IMR-90 (cell line): ENCODE measurements at regions not wholly inside any gene's neighbourhood (a gene's known extent, or its start where the extent isn't known, plus 50 kb on each side); places are given as distances from the start of the nearest gene placed in this dataset.

Source experiments
- ATAC-seq: fragments of 200-7000 bp; cut with Tn5 transposase; 2 replicates; pipeline ENCODE4 v1.9.1; 2020; ENCODE audit warnings: low read depth, mild to moderate bottlenecking, moderate library complexity
- BruUV-seq: library from RNA; stranded (reverse); fragments of 400-500 nt; replicated peaks from 2 replicates; lab custom pipeline; 2021; lab: Mats Ljungman, UMichigan
- CTCF ChIA-PET: fragments of 300-600 bp; formaldehyde crosslinking; extraction: SDS; loops from one replicate; lab custom pipeline; 2021; ENCODE audit warnings: antibody characterized with exemption; lab: Yijun Ruan, JAX
- POLR2A ChIA-PET: fragments of 300-600 bp; sonication (Branson Sonifier 250); formaldehyde crosslinking; loops from one replicate; lab custom pipeline; 2022; ENCODE audit warnings: antibody characterized with exemption; ENCODE audit not compliant: unreplicated experiment; lab: Charles Lee
- DNase-seq: peaks from one replicate; pipeline ENCODE4 v3.0.0; 2013
- H2AFZ ChIP-seq: replicated peaks from 2 replicates; pipeline ENCODE3; 2013; ENCODE audit warnings: low read length, mild to moderate bottlenecking; ENCODE audit not compliant: poor library complexity
- H2AK5ac ChIP-seq: 2 replicates; pipeline ENCODE4 v1.6.1; 2013; ENCODE audit warnings: low read depth, low read length, inconsistent platforms
- H2AK9ac ChIP-seq: replicated peaks from 2 replicates; pipeline ENCODE3; 2013; ENCODE audit warnings: mild to moderate bottlenecking, low read depth, low read length, moderate library complexity; ENCODE audit not compliant: poor library complexity
- H2BK120ac ChIP-seq: 2 replicates; pipeline ENCODE4 v1.6.1; 2013; ENCODE audit warnings: low read depth, low read length, inconsistent platforms
- H2BK15ac ChIP-seq: 3 replicates; pipeline ENCODE4 v1.6.1; 2013; ENCODE audit warnings: low read depth, low read length, inconsistent platforms
- H2BK20ac ChIP-seq: 2 replicates; pipeline ENCODE4 v1.6.1; 2013; ENCODE audit warnings: low read depth, mild to moderate bottlenecking, inconsistent platforms, low read length, moderate library complexity
- H2BK5ac ChIP-seq: 2 replicates; pipeline ENCODE4 v1.6.1; 2013; ENCODE audit warnings: mild to moderate bottlenecking, low read depth, low read length, inconsistent platforms; ENCODE audit not compliant: poor library complexity, severe bottlenecking
- H3K14ac ChIP-seq: replicated peaks from 2 replicates; pipeline ENCODE4 v1.6.1; 2013; ENCODE audit warnings: low read depth, low read length, inconsistent platforms
- H3K18ac ChIP-seq: 2 replicates; pipeline ENCODE4 v1.6.1; 2013; ENCODE audit warnings: low read depth, low read length, control low read depth
- H3K23ac ChIP-seq: 2 replicates; pipeline ENCODE4 v1.6.1; 2013; ENCODE audit warnings: low read depth, low read length, inconsistent platforms
- H3K27ac ChIP-seq: 2 replicates; pipeline ENCODE4 v1.5.1; 2013; ENCODE audit warnings: mild to moderate bottlenecking, control low read depth, low read length; ENCODE audit not compliant: insufficient read depth
- H3K27me3 ChIP-seq: 2 replicates; pipeline ENCODE4 v1.6.1; 2013; ENCODE audit warnings: low read length; ENCODE audit not compliant: control insufficient read depth, insufficient read depth
- H3K36me3 ChIP-seq: 2 replicates; pipeline ENCODE4 v1.6.1; 2013; ENCODE audit warnings: low read length, mixed read lengths; ENCODE audit not compliant: control insufficient read depth, insufficient read depth
- H3K4ac ChIP-seq: 2 replicates; pipeline ENCODE4 v1.6.1; 2013; ENCODE audit warnings: low read depth, low read length, inconsistent platforms
- H3K4me1 ChIP-seq: 2 replicates; pipeline ENCODE4 v1.6.1; 2013; ENCODE audit warnings: low read length, mixed read lengths; ENCODE audit not compliant: control insufficient read depth, insufficient read depth
- H3K4me2 ChIP-seq: 2 replicates; pipeline ENCODE4 v1.6.1; 2013; ENCODE audit warnings: low read depth, mild to moderate bottlenecking, control low read depth, low read length, moderate library complexity
- H3K4me3 ChIP-seq: 2 replicates; pipeline ENCODE4 v1.5.1; 2013; ENCODE audit warnings: low read depth, mild to moderate bottlenecking, control low read depth, low read length, moderate library complexity; ENCODE audit not compliant: insufficient read depth
- H3K56ac ChIP-seq: 2 replicates; pipeline ENCODE4 v1.6.1; 2013; ENCODE audit warnings: low read length, inconsistent platforms; ENCODE audit not compliant: insufficient read depth; ENCODE audit errors: extremely low read depth
- H3K79me1 ChIP-seq, 2 experiments: 2 replicates each; pipeline ENCODE4 v1.6.1; 2013; ENCODE audit warnings: low read length in 2 of 2, inconsistent platforms in 1 of 2, low read depth in 1 of 2
- H3K9ac ChIP-seq: 2 replicates; pipeline ENCODE4 v1.6.1; 2013; ENCODE audit warnings: low read depth, low read length, control low read depth
- H3K9me1 ChIP-seq: 2 replicates; pipeline ENCODE4 v1.6.1; 2013; ENCODE audit warnings: low read length, inconsistent platforms; ENCODE audit not compliant: insufficient read depth
- H3K9me3 ChIP-seq: 2 replicates; pipeline ENCODE4 v1.6.1; 2013; ENCODE audit warnings: low read length; ENCODE audit not compliant: control insufficient read depth, insufficient read depth
- H4K20me1 ChIP-seq: 2 replicates; pipeline ENCODE4 v1.6.1; 2013; ENCODE audit warnings: low read length, inconsistent platforms; ENCODE audit not compliant: insufficient read depth
- H4K5ac ChIP-seq: 2 replicates; pipeline ENCODE4 v1.6.1; 2013; ENCODE audit warnings: mild to moderate bottlenecking, low read depth, low read length, control low read depth
- H4K8ac ChIP-seq, 2 experiments: 2 replicates each; pipeline ENCODE4 v1.6.1; 2013; ENCODE audit warnings: low read depth in 2 of 2, low read length in 2 of 2, control low read depth in 1 of 2, inconsistent platforms in 1 of 2
- H4K91ac ChIP-seq: 2 replicates; pipeline ENCODE4 v1.6.1; 2013; ENCODE audit warnings: low read depth, low read length, inconsistent platforms; ENCODE audit not compliant: insufficient read depth
- BHLHE40 ChIP-seq: fragments of 150-350 bp; IDR thresholded peaks from 2 replicates; pipeline ENCODE4 v1.6.1; 2016; ENCODE audit warnings: mild to moderate bottlenecking, low read depth, low read length
- CEBPB ChIP-seq: IDR thresholded peaks from 2 replicates; pipeline ENCODE4 v1.6.1; 2012; ENCODE audit warnings: low read depth, low read length, improper control_type of control experiment
- CHD1 ChIP-seq: IDR thresholded peaks from 2 replicates; pipeline ENCODE4 v1.6.1; 2012; ENCODE audit warnings: low read depth, low read length, improper control_type of control experiment
- FOS ChIP-seq: fragments of 150-350 bp; IDR thresholded peaks from 2 replicates; pipeline ENCODE4 v1.6.1; 2016; ENCODE audit warnings: low read depth, low read length
- MAFK ChIP-seq: IDR thresholded peaks from 2 replicates; pipeline ENCODE4 v1.6.1; 2012; ENCODE audit warnings: low read depth, low read length, improper control_type of control experiment
- MAZ ChIP-seq: IDR thresholded peaks from 2 replicates; pipeline ENCODE4 v1.6.1; 2012; ENCODE audit warnings: low read depth, mild to moderate bottlenecking, low read length, improper control_type of control experiment, moderate library complexity, borderline replicate concordance
- MXI1 ChIP-seq: IDR thresholded peaks from 2 replicates; pipeline ENCODE4 v1.6.1; 2012; ENCODE audit warnings: low read depth, mild to moderate bottlenecking, low read length, moderate library complexity, borderline replicate concordance
- NFE2L2 ChIP-seq: fragments of 150-350 bp; IDR thresholded peaks from 2 replicates; pipeline ENCODE4 v1.6.1; 2016; ENCODE audit warnings: low read depth, mild to moderate bottlenecking, low read length
- POLR2A ChIP-seq: IDR thresholded peaks from 2 replicates; pipeline ENCODE4 v1.6.1; 2012; ENCODE audit warnings: mild to moderate bottlenecking, low read depth, low read length
- RAD21 ChIP-seq: IDR thresholded peaks from 2 replicates; pipeline ENCODE4 v1.6.1; 2012; ENCODE audit warnings: low read length, improper control_type of control experiment
- RCOR1 ChIP-seq: IDR thresholded peaks from 2 replicates; pipeline ENCODE4 v1.6.1; 2012; ENCODE audit warnings: mild to moderate bottlenecking, low read length, improper control_type of control experiment; ENCODE audit not compliant: insufficient replicate concordance
- RFX5 ChIP-seq: IDR thresholded peaks from 2 replicates; pipeline ENCODE4 v1.8.0; 2012; ENCODE audit warnings: low read depth, mild to moderate bottlenecking, low read length, moderate library complexity
- SMC3 ChIP-seq: fragments of 150-350 bp; IDR thresholded peaks from 2 replicates; pipeline ENCODE4 v1.6.1; 2016; ENCODE audit warnings: low read depth, mild to moderate bottlenecking, antibody characterized with exemption, low read length, moderate library complexity
- WGBS, 2 experiments: methylation state at CpG; one replicate each; pipeline versions ENCODE4 v1.1.5 to v1.1.7; 2013; ENCODE audit warnings: missing lambda C conversion rate in 2 of 2; ENCODE audit not compliant: insufficient read length in 1 of 2; ENCODE audit errors: extremely low coverage in 2 of 2; 5-methylcytosine and 5-hydroxymethylcytosine counted together
- dilution Hi-C: fragments of 300-500 bp; cut with HindIII; formaldehyde crosslinking; loops from one replicate; pipeline ENCODE4 v1.14.3; 2018; ENCODE audit warnings: low sequenced_read_pairs; ENCODE audit not compliant: unreplicated experiment
- in situ Hi-C: fragments of 300-500 bp; cut with MboI; formaldehyde crosslinking; loops from 3 replicates; pipeline ENCODE4 v1.14.3; 2019; ENCODE audit warnings: low sequenced_read_pairs, inconsistent platforms, mixed read lengths
- intact Hi-C: fragments of 100-400 bp; cut with micrococcal nuclease; formaldehyde crosslinking; loops from 2 replicates; pipeline ENCODE4 v1.10.0; 2022
- TF ChIP-seq, protein P1 (sequence below): fragments of 150-350 bp; IDR thresholded peaks from 2 replicates; pipeline ENCODE4 v1.6.1; 2017; ENCODE audit warnings: mild to moderate bottlenecking, antibody characterized with exemption, low read length, low read depth
- TF ChIP-seq, protein P2 (sequence below): fragments of 150-350 bp; IDR thresholded peaks from 2 replicates; pipeline ENCODE4 v1.6.1; 2016; ENCODE audit warnings: low read depth, mild to moderate bottlenecking, low read length, moderate library complexity, borderline replicate concordance
- TF ChIP-seq, protein P3 (sequence below): conservative IDR thresholded peaks from 2 replicates; pipeline ENCODE4 v1.5.1; 2012; ENCODE audit warnings: mild to moderate bottlenecking, low read depth, low read length, improper control_type of control experiment

DNA sequence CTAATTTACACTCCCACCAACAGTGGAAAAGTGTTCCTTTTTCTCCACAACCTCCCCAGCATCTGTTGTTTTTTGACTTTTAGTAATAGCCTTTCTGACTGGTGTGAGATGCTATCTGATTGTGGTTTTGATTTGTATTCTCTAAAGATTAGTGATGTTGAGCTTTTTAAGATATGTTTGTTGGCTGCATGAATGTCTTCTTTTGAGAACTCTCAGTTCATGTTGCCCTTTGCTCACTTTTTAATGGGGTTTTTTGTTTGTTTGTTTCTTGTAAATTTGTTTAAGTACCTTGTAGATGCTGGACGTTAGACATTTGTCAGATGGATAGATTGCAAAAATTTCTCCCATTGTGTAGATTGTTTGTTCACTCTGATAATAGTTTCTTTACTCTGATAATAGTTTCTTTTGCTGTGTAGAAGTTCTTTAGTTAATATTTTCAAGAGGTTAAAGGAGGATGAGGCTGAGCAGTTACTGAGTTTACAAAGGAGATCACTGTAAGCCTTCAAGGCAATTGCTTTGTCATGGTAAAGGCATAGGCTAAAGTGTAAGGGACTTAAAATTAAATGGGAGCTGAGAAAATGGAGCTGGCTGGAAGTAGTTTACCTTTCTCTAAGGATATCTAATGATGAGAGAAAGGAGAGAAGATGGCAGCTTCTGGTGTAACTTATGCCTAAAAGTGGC is 323.4 kb downstream of the PCDH7 start:
- no peaks in the 10 kb centered on the region for H3K4me1 ChIP-seq
- no peak overlapping the region for H3K4ac ChIP-seq
- H3K4me2 ChIP-seq: no peak overlapping the region
- CTCF ChIA-PET: no interaction called here
- no peak overlapping the region for H3K23ac ChIP-seq
- H3K9me1 ChIP-seq: no peaks in the 10 kb centered on the region; the same call in 1 of the 2 replicates
- H2BK20ac ChIP-seq: no peak overlapping the region
- POLR2A ChIA-PET: no interaction called here
- no peak overlapping the region for H2BK5ac ChIP-seq
- no peaks in the 10 kb centered on the region for H3K9me3 ChIP-seq
- no peak overlapping the region for H4K8ac ChIP-seq
- in situ Hi-C loops (no loop called here), intact Hi-C loops (loop anchor here (2.0 to 5.0 kb wide), 2 partner anchors 326 to 327 kb away; no protein-coding TSS in a partner anchor), dilution Hi-C loops (no loop called here)
- no TSS peak for BruUV-seq
- no peak overlapping the region for H3K4me3 ChIP-seq
- no peaks in the 10 kb centered on the region for H3K36me3 ChIP-seq
- TF ChIP-seq MAZ: no peak
- no peak for TF ChIP-seq SMC3
- no peak for TF ChIP-seq NFE2L2
- TF ChIP-seq CHD1: no peak
- no peak for TF ChIP-seq FOS
- TF ChIP-seq POLR2A: no peak
- TF ChIP-seq, protein P1, sequence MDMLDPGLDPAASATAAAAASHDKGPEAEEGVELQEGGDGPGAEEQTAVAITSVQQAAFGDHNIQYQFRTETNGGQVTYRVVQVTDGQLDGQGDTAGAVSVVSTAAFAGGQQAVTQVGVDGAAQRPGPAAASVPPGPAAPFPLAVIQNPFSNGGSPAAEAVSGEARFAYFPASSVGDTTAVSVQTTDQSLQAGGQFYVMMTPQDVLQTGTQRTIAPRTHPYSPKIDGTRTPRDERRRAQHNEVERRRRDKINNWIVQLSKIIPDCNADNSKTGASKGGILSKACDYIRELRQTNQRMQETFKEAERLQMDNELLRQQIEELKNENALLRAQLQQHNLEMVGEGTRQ: no peak
- TF ChIP-seq MXI1: no peak
- TF ChIP-seq, protein P2, sequence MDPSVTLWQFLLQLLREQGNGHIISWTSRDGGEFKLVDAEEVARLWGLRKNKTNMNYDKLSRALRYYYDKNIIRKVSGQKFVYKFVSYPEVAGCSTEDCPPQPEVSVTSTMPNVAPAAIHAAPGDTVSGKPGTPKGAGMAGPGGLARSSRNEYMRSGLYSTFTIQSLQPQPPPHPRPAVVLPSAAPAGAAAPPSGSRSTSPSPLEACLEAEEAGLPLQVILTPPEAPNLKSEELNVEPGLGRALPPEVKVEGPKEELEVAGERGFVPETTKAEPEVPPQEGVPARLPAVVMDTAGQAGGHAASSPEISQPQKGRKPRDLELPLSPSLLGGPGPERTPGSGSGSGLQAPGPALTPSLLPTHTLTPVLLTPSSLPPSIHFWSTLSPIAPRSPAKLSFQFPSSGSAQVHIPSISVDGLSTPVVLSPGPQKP: no peak
- no peak for TF ChIP-seq CEBPB
- no peak for TF ChIP-seq RCOR1
- TF ChIP-seq RFX5: no peak
- TF ChIP-seq BHLHE40: no peak
- TF ChIP-seq, protein P3, sequence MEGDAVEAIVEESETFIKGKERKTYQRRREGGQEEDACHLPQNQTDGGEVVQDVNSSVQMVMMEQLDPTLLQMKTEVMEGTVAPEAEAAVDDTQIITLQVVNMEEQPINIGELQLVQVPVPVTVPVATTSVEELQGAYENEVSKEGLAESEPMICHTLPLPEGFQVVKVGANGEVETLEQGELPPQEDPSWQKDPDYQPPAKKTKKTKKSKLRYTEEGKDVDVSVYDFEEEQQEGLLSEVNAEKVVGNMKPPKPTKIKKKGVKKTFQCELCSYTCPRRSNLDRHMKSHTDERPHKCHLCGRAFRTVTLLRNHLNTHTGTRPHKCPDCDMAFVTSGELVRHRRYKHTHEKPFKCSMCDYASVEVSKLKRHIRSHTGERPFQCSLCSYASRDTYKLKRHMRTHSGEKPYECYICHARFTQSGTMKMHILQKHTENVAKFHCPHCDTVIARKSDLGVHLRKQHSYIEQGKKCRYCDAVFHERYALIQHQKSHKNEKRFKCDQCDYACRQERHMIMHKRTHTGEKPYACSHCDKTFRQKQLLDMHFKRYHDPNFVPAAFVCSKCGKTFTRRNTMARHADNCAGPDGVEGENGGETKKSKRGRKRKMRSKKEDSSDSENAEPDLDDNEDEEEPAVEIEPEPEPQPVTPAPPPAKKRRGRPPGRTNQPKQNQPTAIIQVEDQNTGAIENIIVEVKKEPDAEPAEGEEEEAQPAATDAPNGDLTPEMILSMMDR: no peak
- TF ChIP-seq MAFK: no peak
- no peak for TF ChIP-seq RAD21
- H3K56ac ChIP-seq: no peak overlapping the region
- H2BK15ac ChIP-seq: no peak overlapping the region
- H2AFZ ChIP-seq: no peak overlapping the region
- H4K20me1 ChIP-seq: no peaks in the 10 kb centered on the region
- no peak overlapping the region for H3K18ac ChIP-seq
- H4K91ac ChIP-seq: no peak overlapping the region
- H2AK5ac ChIP-seq: no peak overlapping the region
- WGBS, 2 experiments: no CpG with 5 or more reads among the region's 1 CpG
- no peak overlapping the region for H3K14ac ChIP-seq
- H3K27me3 ChIP-seq: no peaks in the 10 kb centered on the region
- no peak overlapping the region for H3K27ac ChIP-seq
- no peak for DNase-seq
- no peak overlapping the region for H4K5ac ChIP-seq
- no peaks in the 10 kb centered on the region for H3K79me1 ChIP-seq
- H2AK9ac ChIP-seq: no peak overlapping the region
- no peak for ATAC-seq
- no peak overlapping the region for H2BK120ac ChIP-seq
- no peak overlapping the region for H3K9ac ChIP-seq
